K562 (cell line): ENCODE measurements at regions not wholly inside any gene's neighbourhood (a gene's known extent, or its start where the extent isn't known, plus 50 kb on each side); places are given as distances from the start of the nearest gene placed in this dataset.

ENCODE experiments used
- CCAR2 ChIP-seq: fragments of 200-400 bp; formaldehyde crosslinking; IDR thresholded peaks from 2 replicates; pipeline ENCODE4 v1.6.1; 2017; ENCODE audit warnings: mild to moderate bottlenecking, low read depth, low read length
- CEBPB ChIP-seq: fragments of 450-650 bp; IDR thresholded peaks from 2 replicates; pipeline ENCODE4 v1.6.1; 2016; ENCODE audit warnings: missing genetic modification characterization, missing compliant biosample characterization
- E2F3 ChIP-seq: fragments of 250-450 bp; sonication (Bioruptor Pico); IDR thresholded peaks from 2 replicates; pipeline ENCODE4 v1.4.0; 2020; ENCODE audit warnings: mild to moderate bottlenecking
- NR2C2 ChIP-seq, 2 experiments: fragments of 200-800 bp in 1 of 2; sonication (Bioruptor generic) in 1 of 2; sonication (generic) in 1 of 2; formaldehyde crosslinking in 1 of 2; IDR thresholded peaks; 2 replicates each; pipeline versions ENCODE4 v1.6.1 to v1.8.0; 2016 to 2022; ENCODE audit warnings: mild to moderate bottlenecking in 1 of 2, missing compliant biosample characterization in 1 of 2, missing genetic modification characterization in 1 of 2, missing genetic modification reagents in 1 of 2
- SAFB ChIP-seq: fragments of 200-400 bp; formaldehyde crosslinking; IDR thresholded peaks from 2 replicates; pipeline ENCODE4 v1.6.1; 2017; ENCODE audit warnings: low read depth, low read length, borderline replicate concordance
- XRCC3 ChIP-seq: fragments of 450-650 bp; IDR thresholded peaks from 2 replicates; pipeline ENCODE4 v1.6.1; 2017; ENCODE audit warnings: mild to moderate bottlenecking, moderate library complexity
- TF ChIP-seq, protein P1 (sequence below): IDR thresholded peaks from 2 replicates; pipeline ENCODE4 v1.6.1; 2014; ENCODE audit warnings: antibody characterized with exemption
- TF ChIP-seq, protein P2 (sequence below): fragments of 250-450 bp; sonication (Bioruptor Pico); IDR thresholded peaks from 2 replicates; pipeline ENCODE4 v1.9.0; 2021; ENCODE audit warnings: mild to moderate bottlenecking
- TF ChIP-seq, protein P3 (sequence below): fragments of 450-650 bp; formaldehyde crosslinking; IDR thresholded peaks from 2 replicates; pipeline ENCODE4 v1.4.0; 2020; ENCODE audit warnings: mild to moderate bottlenecking
- TF ChIP-seq, protein P4 (sequence below), 2 experiments: fragments of 450-650 bp in 1 of 2; IDR thresholded peaks; 2 replicates each; pipeline ENCODE4 v1.6.1; 2011 to 2017; ENCODE audit warnings: low read depth in 2 of 2, antibody characterized with exemption in 1 of 2, borderline replicate concordance in 1 of 2, low read length in 1 of 2, mild to moderate bottlenecking in 1 of 2, mixed read lengths in 1 of 2; ENCODE audit not compliant: control insufficient read depth in 1 of 2

DNA sequence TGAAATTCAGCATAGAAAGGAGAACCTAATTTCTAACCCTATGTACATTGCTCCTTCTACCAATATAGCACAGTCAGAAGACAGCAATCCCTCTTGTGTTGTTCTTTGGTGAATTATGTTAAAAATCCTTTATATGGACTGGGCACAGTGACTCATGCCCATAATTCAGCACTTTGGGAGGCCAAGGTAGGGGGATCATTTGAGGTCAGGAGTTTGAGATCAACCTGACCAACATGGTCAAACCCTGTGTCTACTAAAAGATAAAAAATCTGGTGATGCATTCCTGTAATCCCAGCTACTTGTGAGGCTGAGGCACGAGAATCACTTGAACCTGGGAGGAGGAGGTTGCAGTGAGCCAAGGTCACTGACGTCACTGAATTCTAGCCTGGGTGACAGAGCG, 195.6 kb downstream of the TMX3 start (continued):
- TF ChIP-seq NR2C2 (CRISPR knock-in tag; IDR thresholded peaks at IDR 0.05) (no peak), NR2C2 (tag; IDR thresholded peaks at IDR 0.05) (no peak), SAFB (no peak), E2F3 (no peak), CEBPB (tag) (no peak), XRCC3 (no peak), CCAR2 (no peak)
- TF ChIP-seq, protein P1, sequence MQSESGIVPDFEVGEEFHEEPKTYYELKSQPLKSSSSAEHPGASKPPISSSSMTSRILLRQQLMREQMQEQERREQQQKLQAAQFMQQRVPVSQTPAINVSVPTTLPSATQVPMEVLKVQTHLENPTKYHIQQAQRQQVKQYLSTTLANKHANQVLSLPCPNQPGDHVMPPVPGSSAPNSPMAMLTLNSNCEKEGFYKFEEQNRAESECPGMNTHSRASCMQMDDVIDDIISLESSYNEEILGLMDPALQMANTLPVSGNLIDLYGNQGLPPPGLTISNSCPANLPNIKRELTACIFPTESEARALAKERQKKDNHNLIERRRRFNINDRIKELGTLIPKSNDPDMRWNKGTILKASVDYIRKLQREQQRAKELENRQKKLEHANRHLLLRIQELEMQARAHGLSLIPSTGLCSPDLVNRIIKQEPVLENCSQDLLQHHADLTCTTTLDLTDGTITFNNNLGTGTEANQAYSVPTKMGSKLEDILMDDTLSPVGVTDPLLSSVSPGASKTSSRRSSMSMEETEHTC = no peak
- TF ChIP-seq, protein P2, sequence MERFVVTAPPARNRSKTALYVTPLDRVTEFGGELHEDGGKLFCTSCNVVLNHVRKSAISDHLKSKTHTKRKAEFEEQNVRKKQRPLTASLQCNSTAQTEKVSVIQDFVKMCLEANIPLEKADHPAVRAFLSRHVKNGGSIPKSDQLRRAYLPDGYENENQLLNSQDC (CRISPR knock-in tag) = no peak
- TF ChIP-seq, protein P3, sequence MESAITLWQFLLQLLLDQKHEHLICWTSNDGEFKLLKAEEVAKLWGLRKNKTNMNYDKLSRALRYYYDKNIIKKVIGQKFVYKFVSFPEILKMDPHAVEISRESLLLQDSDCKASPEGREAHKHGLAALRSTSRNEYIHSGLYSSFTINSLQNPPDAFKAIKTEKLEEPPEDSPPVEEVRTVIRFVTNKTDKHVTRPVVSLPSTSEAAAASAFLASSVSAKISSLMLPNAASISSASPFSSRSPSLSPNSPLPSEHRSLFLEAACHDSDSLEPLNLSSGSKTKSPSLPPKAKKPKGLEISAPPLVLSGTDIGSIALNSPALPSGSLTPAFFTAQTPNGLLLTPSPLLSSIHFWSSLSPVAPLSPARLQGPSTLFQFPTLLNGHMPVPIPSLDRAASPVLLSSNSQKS (CRISPR knock-in tag) = no peak
- TF ChIP-seq, protein P4, sequence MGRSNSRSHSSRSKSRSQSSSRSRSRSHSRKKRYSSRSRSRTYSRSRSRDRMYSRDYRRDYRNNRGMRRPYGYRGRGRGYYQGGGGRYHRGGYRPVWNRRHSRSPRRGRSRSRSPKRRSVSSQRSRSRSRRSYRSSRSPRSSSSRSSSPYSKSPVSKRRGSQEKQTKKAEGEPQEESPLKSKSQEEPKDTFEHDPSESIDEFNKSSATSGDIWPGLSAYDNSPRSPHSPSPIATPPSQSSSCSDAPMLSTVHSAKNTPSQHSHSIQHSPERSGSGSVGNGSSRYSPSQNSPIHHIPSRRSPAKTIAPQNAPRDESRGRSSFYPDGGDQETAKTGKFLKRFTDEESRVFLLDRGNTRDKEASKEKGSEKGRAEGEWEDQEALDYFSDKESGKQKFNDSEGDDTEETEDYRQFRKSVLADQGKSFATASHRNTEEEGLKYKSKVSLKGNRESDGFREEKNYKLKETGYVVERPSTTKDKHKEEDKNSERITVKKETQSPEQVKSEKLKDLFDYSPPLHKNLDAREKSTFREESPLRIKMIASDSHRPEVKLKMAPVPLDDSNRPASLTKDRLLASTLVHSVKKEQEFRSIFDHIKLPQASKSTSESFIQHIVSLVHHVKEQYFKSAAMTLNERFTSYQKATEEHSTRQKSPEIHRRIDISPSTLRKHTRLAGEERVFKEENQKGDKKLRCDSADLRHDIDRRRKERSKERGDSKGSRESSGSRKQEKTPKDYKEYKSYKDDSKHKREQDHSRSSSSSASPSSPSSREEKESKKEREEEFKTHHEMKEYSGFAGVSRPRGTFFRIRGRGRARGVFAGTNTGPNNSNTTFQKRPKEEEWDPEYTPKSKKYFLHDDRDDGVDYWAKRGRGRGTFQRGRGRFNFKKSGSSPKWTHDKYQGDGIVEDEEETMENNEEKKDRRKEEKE (IDR thresholded peaks at IDR 0.05; ENCODE audit: borderline replicate concordance in 1 of 2, control insufficient read depth in 1 of 2, low read depth in 2 of 2, low read length in 1 of 2) = no peak
